ENCODE measurements at regions not wholly inside any gene's neighbourhood (a gene's known extent, or its start where the extent isn't known, plus 50 kb on each side); places are given as distances from the start of the nearest gene placed in this dataset.

DNA sequence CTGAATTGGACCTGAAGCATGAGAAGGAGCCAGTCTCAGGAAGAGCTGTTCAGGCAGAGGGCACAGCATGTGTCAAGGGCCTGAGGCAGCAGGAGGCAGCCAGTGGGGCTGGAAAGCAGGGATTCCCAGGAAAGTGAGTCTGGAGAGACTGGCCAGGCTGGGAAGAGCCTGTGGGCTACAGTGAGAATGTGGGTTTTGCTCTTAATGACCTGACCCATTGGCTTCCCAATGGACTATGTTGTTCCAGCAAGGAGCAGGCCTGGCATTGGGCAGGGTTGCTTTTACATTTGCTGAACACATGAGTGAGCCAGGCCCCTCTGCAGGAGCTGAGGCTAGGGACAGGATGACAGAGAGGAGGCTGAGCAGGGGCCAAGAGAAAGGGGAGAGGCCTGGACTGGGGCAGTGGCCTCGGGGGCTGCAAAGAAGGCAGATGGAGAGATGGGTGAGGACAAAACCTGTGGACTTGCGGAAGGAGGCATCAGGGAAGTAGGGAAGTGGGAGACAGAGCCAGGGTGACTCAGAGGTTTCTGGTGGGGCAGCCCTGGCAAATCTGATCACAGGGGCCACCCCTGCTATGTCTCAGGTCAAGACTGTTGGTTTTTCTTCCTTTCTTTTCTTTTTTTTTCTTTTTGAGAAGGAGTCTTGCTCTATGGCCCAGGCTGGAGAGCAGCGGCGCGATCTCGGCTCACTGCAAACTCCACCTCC lies 65.9 kb upstream of the NEK6 start:
- TF ChIP-seq, protein P1, sequence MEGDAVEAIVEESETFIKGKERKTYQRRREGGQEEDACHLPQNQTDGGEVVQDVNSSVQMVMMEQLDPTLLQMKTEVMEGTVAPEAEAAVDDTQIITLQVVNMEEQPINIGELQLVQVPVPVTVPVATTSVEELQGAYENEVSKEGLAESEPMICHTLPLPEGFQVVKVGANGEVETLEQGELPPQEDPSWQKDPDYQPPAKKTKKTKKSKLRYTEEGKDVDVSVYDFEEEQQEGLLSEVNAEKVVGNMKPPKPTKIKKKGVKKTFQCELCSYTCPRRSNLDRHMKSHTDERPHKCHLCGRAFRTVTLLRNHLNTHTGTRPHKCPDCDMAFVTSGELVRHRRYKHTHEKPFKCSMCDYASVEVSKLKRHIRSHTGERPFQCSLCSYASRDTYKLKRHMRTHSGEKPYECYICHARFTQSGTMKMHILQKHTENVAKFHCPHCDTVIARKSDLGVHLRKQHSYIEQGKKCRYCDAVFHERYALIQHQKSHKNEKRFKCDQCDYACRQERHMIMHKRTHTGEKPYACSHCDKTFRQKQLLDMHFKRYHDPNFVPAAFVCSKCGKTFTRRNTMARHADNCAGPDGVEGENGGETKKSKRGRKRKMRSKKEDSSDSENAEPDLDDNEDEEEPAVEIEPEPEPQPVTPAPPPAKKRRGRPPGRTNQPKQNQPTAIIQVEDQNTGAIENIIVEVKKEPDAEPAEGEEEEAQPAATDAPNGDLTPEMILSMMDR (conservative IDR thresholded peaks at IDR 0.05; ENCODE audit: low read length) = no peak
- no peak for TF ChIP-seq EZH2phosphoT487 (IDR thresholded peaks at IDR 0.05; ENCODE audit: borderline replicate concordance, low read depth, low read length)

All from OCI-LY7 (cell line).